ENCODE measurements at regions not wholly inside any gene's neighbourhood (a gene's known extent, or its start where the extent isn't known, plus 50 kb on each side); places are given as distances from the start of the nearest gene placed in this dataset.

DNA sequence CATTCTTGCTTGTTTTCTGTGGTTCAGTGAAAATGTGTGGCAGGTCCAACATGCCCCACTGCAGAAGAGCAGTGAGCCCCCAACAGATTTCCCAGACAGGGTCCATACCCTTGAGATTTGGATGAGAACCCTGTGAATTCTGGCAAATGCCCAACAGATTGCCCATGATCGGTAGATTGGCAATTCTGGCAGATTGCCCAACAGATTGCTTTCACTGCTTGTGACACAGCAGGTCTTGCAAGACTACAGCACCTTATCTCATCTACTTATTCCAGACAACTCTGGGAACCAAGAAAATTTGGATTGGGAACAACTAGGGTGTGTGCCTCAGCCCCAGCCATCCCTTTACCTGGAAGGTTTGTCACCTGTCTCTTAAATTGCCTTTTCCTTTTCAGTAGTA lies 143.7 kb upstream of the COL1A2 start:
- Mint-ChIP-seq H3K4me1 (ENCODE audit: unreplicated experiment) (peaks cover 3% of the 10 kb centered on the region), H3K27ac (ENCODE audit: unreplicated experiment) (no peak overlapping the region), H3K4me3 (ENCODE audit: unreplicated experiment) (no peak overlapping the region), H3K9me3 (ENCODE audit: unreplicated experiment) (peaks cover 7% of the 10 kb centered on the region), H3K27me3 (ENCODE audit: unreplicated experiment) (no peaks in the 10 kb centered on the region), H3K36me3 (ENCODE audit: unreplicated experiment) (no peaks in the 10 kb centered on the region)
- no peak for DNase-seq (ENCODE audit: extremely low spot score, unreplicated experiment)
- TF ChIP-seq, protein P1, sequence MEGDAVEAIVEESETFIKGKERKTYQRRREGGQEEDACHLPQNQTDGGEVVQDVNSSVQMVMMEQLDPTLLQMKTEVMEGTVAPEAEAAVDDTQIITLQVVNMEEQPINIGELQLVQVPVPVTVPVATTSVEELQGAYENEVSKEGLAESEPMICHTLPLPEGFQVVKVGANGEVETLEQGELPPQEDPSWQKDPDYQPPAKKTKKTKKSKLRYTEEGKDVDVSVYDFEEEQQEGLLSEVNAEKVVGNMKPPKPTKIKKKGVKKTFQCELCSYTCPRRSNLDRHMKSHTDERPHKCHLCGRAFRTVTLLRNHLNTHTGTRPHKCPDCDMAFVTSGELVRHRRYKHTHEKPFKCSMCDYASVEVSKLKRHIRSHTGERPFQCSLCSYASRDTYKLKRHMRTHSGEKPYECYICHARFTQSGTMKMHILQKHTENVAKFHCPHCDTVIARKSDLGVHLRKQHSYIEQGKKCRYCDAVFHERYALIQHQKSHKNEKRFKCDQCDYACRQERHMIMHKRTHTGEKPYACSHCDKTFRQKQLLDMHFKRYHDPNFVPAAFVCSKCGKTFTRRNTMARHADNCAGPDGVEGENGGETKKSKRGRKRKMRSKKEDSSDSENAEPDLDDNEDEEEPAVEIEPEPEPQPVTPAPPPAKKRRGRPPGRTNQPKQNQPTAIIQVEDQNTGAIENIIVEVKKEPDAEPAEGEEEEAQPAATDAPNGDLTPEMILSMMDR (IDR thresholded peaks at IDR 0.05): no peak

DNA sequence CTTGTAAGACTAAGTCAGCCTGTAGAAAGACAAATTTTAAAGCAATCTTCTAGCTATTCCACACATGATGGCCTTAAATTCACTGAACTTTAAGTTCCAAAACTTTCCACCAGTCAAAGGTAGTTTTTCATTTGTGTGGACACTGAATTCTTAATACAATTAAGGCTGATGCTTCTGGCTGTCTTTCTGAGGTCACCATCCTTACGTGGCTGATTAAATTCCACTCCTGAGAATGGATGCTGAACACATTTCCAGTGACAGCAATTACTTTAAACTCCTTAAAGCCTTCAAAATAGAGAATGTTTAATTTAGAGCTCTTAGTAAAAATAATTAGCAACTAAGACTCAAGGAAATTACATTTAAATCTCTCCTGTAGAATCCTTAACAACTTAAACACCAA lies 142.6 kb upstream of the COL1A2 start:
- peaks cover 7% of the 10 kb centered on the region for H3K9me3 Mint-ChIP-seq (ENCODE audit: unreplicated experiment)
- TF ChIP-seq, protein P1 (IDR thresholded peaks at IDR 0.05): no peak
- no peak overlapping the region for H3K4me3 Mint-ChIP-seq (ENCODE audit: unreplicated experiment)
- DNase-seq (ENCODE audit: extremely low spot score, unreplicated experiment): no peak
- peaks cover 3% of the 10 kb centered on the region for H3K4me1 Mint-ChIP-seq (ENCODE audit: unreplicated experiment)
- no peak overlapping the region for H3K27ac Mint-ChIP-seq (ENCODE audit: unreplicated experiment)
- no peaks in the 10 kb centered on the region for H3K27me3 Mint-ChIP-seq (ENCODE audit: unreplicated experiment)
- no peaks in the 10 kb centered on the region for H3K36me3 Mint-ChIP-seq (ENCODE audit: unreplicated experiment)

DNA sequence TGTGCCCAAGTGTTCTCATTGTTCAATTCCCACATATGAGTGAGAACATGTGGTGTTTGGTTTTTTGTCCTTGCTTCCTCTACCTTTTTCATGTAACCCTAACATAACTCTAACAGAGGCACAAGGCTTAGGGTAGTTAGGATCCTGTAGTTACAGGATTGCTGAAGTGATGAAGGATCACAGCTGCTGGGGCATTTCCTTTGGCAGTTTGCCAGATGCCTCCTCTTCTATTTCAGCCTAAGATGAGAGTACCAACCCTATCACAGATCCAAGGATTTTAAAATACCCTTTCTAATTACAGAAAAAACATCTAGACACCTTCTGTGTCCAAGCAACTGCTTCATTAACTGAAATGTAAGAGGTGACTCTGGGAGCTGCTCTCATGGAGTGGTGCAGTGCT lies 141.7 kb upstream of the COL1A2 start:
- H3K27ac Mint-ChIP-seq (ENCODE audit: unreplicated experiment): no peak overlapping the region
- no peak for DNase-seq (ENCODE audit: extremely low spot score, unreplicated experiment)
- H3K27me3 Mint-ChIP-seq (ENCODE audit: unreplicated experiment): no peaks in the 10 kb centered on the region
- H3K4me1 Mint-ChIP-seq (ENCODE audit: unreplicated experiment): peaks cover 3% of the 10 kb centered on the region
- no peak overlapping the region for H3K4me3 Mint-ChIP-seq (ENCODE audit: unreplicated experiment)
- TF ChIP-seq, protein P1 (IDR thresholded peaks at IDR 0.05): no peak
- H3K36me3 Mint-ChIP-seq (ENCODE audit: unreplicated experiment): no peaks in the 10 kb centered on the region
- H3K9me3 Mint-ChIP-seq (ENCODE audit: unreplicated experiment): peaks cover 7% of the 10 kb centered on the region

DNA sequence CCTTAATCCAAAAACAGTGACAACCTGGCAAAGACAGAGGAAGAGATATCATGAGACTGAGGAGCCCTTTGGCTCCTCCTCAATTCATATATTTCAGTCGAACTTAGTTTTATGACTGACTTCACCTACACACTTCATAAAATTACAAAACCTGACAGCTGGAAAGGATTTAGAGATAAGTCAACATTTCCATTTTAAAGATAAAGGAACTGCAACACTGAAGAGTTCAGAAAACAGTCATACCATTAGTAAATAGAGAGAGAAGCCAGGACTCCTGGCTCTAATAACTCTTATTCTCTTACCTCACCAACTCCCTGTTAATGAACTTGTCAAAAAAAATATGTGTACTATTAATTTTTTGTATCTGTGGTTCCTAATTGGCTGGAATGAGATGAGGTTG lies 141.0 kb upstream of the COL1A2 start:
- peaks cover 7% of the 10 kb centered on the region for H3K9me3 Mint-ChIP-seq (ENCODE audit: unreplicated experiment)
- H3K27ac Mint-ChIP-seq (ENCODE audit: unreplicated experiment): no peak overlapping the region
- no peaks in the 10 kb centered on the region for H3K27me3 Mint-ChIP-seq (ENCODE audit: unreplicated experiment)
- no peaks in the 10 kb centered on the region for H3K36me3 Mint-ChIP-seq (ENCODE audit: unreplicated experiment)
- H3K4me1 Mint-ChIP-seq (ENCODE audit: unreplicated experiment): peaks cover 3% of the 10 kb centered on the region
- TF ChIP-seq, protein P1 (IDR thresholded peaks at IDR 0.05): no peak
- no peak overlapping the region for H3K4me3 Mint-ChIP-seq (ENCODE audit: unreplicated experiment)
- DNase-seq (ENCODE audit: extremely low spot score, unreplicated experiment): no peak

DNA sequence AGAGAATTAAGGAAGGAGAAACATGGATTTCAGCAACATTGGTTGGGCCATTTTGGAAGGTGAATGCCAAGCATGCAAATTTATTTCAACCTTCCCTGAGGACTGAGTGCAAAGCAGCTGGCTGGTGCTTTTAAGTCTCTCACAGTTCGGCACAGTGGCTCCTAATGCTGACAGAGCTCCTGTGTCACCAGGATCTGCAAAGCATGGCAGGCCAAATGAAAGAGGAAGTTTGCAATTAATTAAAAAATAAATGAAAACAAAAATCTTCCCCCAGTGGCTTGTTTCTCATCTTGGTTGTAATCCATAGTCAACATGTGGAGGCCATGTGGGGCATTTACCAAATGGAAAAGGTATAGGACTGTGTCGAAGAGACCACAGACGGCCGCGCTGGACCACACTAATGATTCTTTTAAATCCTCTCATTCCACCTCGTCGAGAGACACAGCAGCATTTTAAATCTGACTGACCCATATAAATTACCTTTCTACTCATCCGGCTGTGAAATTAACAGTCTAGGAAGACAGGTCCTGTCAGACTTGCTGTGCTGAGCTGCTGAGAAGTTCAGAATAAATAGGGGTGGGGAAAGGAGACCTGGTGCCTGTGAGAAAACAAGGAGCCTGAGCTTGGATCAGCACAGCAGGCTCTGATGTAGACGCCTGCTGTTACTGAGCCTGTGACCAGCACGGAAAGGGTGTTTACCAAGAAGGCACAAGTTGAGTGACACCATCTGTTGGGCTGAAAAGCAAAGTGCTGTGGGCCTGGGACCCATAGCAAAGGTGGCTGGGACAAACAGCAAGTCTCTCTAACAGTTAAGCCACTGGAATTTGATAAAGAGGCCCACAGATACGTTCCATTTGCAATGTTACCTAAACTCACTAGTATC lies 136.0 kb upstream of the COL1A2 start:
- Mint-ChIP-seq H3K27me3 (ENCODE audit: unreplicated experiment) (no peaks in the 10 kb centered on the region), H3K27ac (ENCODE audit: unreplicated experiment) (no peak overlapping the region), H3K9me3 (ENCODE audit: unreplicated experiment) (peaks cover 17% of the 10 kb centered on the region)

More for the DNA sequence above, 136.0 kb upstream of the COL1A2 start:
- no peak for DNase-seq (ENCODE audit: extremely low spot score, unreplicated experiment)
- TF ChIP-seq, protein P1 (IDR thresholded peaks at IDR 0.05): no peak
- Mint-ChIP-seq H3K4me1 (ENCODE audit: unreplicated experiment) (peaks cover 6% of the 10 kb centered on the region), H3K4me3 (ENCODE audit: unreplicated experiment) (no peak overlapping the region), H3K36me3 (ENCODE audit: unreplicated experiment) (no peaks in the 10 kb centered on the region)

Measured in osteocyte (in vitro differentiated cells).